H9 (cell line): ENCODE measurements at regions not wholly inside any gene's neighbourhood (a gene's known extent, or its start where the extent isn't known, plus 50 kb on each side); places are given as distances from the start of the nearest gene placed in this dataset.

ENCODE experiments used
- DNase-seq: peaks from one replicate; pipeline ENCODE4 v3.0.0-alpha.2; 2017
- H2AFZ ChIP-seq: one replicate; pipeline ENCODE4 v1.6.1; 2013; ENCODE audit warnings: mild to moderate bottlenecking, low read length, control low read depth, moderate library complexity
- H2AK5ac ChIP-seq: 2 replicates; pipeline ENCODE4 v1.6.1; 2013; ENCODE audit warnings: low read length, control low read depth, mixed read lengths; ENCODE audit not compliant: insufficient read length
- H2BK120ac ChIP-seq: one replicate; pipeline ENCODE4 v1.6.1; 2013; ENCODE audit warnings: low read depth, mild to moderate bottlenecking, low read length, control low read depth, inconsistent platforms; ENCODE audit not compliant: poor library complexity, severe bottlenecking
- H2BK12ac ChIP-seq: 2 replicates; pipeline ENCODE4 v1.6.1; 2013; ENCODE audit warnings: low read length, control low read depth, mixed read lengths, low read depth; ENCODE audit not compliant: insufficient read length
- H2BK15ac ChIP-seq: 2 replicates; pipeline ENCODE4 v1.6.1; 2013; ENCODE audit warnings: low read depth, low read length, control low read depth
- H2BK20ac ChIP-seq: one replicate; pipeline ENCODE4 v1.6.1; 2013; ENCODE audit warnings: low read depth, mild to moderate bottlenecking, low read length, control low read depth, inconsistent platforms; ENCODE audit not compliant: poor library complexity, severe bottlenecking
- H2BK5ac ChIP-seq: 2 replicates; pipeline ENCODE4 v1.6.1; 2013; ENCODE audit warnings: low read length, control low read depth, mixed read lengths; ENCODE audit not compliant: insufficient read length
- H3K14ac ChIP-seq: 2 replicates; pipeline ENCODE4 v1.6.1; 2013; ENCODE audit warnings: low read length, control low read depth; ENCODE audit not compliant: insufficient read depth
- H3K18ac ChIP-seq: 2 replicates; pipeline ENCODE4 v1.6.1; 2013; ENCODE audit warnings: low read depth, mild to moderate bottlenecking, mixed read lengths, low read length, control low read depth; ENCODE audit not compliant: insufficient read length
- H3K23ac ChIP-seq: 2 replicates; pipeline ENCODE4 v1.6.1; 2013; ENCODE audit warnings: low read length, control low read depth, mixed read lengths, low read depth; ENCODE audit not compliant: insufficient read length
- H3K23me2 ChIP-seq: 2 replicates; pipeline ENCODE4 v1.6.1; 2013; ENCODE audit warnings: low read depth, mild to moderate bottlenecking, mixed read lengths, low read length, control low read depth; ENCODE audit not compliant: insufficient read length, poor library complexity, severe bottlenecking
- H3K27ac ChIP-seq: 2 replicates; pipeline ENCODE4 v1.5.1; 2013; ENCODE audit warnings: low read length, control low read depth, mixed read lengths, low read depth; ENCODE audit not compliant: insufficient read length
- H3K27me3 ChIP-seq: 2 replicates; pipeline ENCODE4 v1.6.1; 2013; ENCODE audit warnings: low read length, control low read depth, inconsistent platforms; ENCODE audit not compliant: insufficient read depth
- H3K4ac ChIP-seq: 2 replicates; pipeline ENCODE4 v1.6.1; 2013; ENCODE audit warnings: low read depth, mild to moderate bottlenecking, control low read depth, inconsistent platforms, low read length, moderate library complexity
- H3K4me1 ChIP-seq: 2 replicates; pipeline ENCODE4 v1.6.1; 2013; ENCODE audit warnings: low read length, control low read depth, inconsistent platforms; ENCODE audit not compliant: insufficient read depth
- H3K4me2 ChIP-seq: 2 replicates; pipeline ENCODE4 v1.6.1; 2013; ENCODE audit warnings: low read length, control low read depth, mixed read lengths; ENCODE audit not compliant: insufficient read length, insufficient read depth
- H3K56ac ChIP-seq: 2 replicates; pipeline ENCODE4 v1.6.1; 2013; ENCODE audit warnings: low read depth, mild to moderate bottlenecking, mixed read lengths, low read length, control low read depth; ENCODE audit not compliant: insufficient read length
- H3K79me1 ChIP-seq: 2 replicates; pipeline ENCODE4 v1.6.1; 2013; ENCODE audit warnings: low read depth, mild to moderate bottlenecking, moderate library complexity, low read length, control low read depth, inconsistent platforms; ENCODE audit not compliant: insufficient read depth, poor library complexity, severe bottlenecking
- H3K79me2 ChIP-seq: 2 replicates; pipeline ENCODE4 v1.6.1; 2013; ENCODE audit warnings: low read length, control low read depth, inconsistent platforms; ENCODE audit not compliant: insufficient read depth
- H3K9ac ChIP-seq: 2 replicates; pipeline ENCODE4 v1.6.1; 2013; ENCODE audit warnings: low read length, control low read depth, mixed read lengths; ENCODE audit not compliant: insufficient read length; ENCODE audit errors: extremely low read depth
- H3K9me3 ChIP-seq: one replicate; pipeline ENCODE4 v1.6.1; 2013; ENCODE audit warnings: low read depth, low read length, inconsistent platforms; ENCODE audit not compliant: control insufficient read depth
- H3T11ph ChIP-seq: one replicate; pipeline ENCODE4 v1.6.1; 2013; ENCODE audit warnings: mild to moderate bottlenecking, low read length, control low read depth, inconsistent platforms
- H4K20me1 ChIP-seq: one replicate; pipeline ENCODE4 v1.6.1; 2013; ENCODE audit not compliant: control insufficient read depth, insufficient read length, insufficient read depth
- H4K5ac ChIP-seq: 2 replicates; pipeline ENCODE4 v1.6.1; 2013; ENCODE audit warnings: low read depth, mild to moderate bottlenecking, mixed read lengths, low read length, control low read depth; ENCODE audit not compliant: insufficient read length
- H4K8ac ChIP-seq: replicated peaks from 2 replicates; pipeline ENCODE4 v1.6.1; 2013; ENCODE audit warnings: low read length, control low read depth, mixed read lengths, low read depth; ENCODE audit not compliant: insufficient read length
- H4K91ac ChIP-seq: 2 replicates; pipeline ENCODE4 v1.6.1; 2013; ENCODE audit warnings: low read depth, mild to moderate bottlenecking, moderate library complexity, mixed read lengths, low read length, control low read depth; ENCODE audit not compliant: insufficient read length
- H3K27ac Mint-ChIP-seq, 3 experiments: 2 replicates in 2 of 3; 3 replicates in 1 of 3; pipeline ENCODE4 v1.8.0; 2020 to 2021; ENCODE audit warnings: mixed read lengths in 3 of 3, mild to moderate bottlenecking in 1 of 3, moderate library complexity in 1 of 3
- H3K27me3 Mint-ChIP-seq: 2 replicates; pipeline ENCODE4 v1.8.0; 2021; ENCODE audit warnings: low read depth, mild to moderate bottlenecking, moderate library complexity, mixed read lengths
- H3K36me3 Mint-ChIP-seq, 3 experiments: 2 replicates in 2 of 3; 3 replicates in 1 of 3; pipeline ENCODE4 v1.8.0; 2020 to 2021; ENCODE audit warnings: low read depth in 3 of 3, mixed read lengths in 3 of 3; ENCODE audit not compliant: insufficient read depth in 1 of 3
- H3K4me1 Mint-ChIP-seq, 2 experiments: 2 replicates each; pipeline ENCODE4 v1.8.0; 2020; ENCODE audit warnings: mixed read lengths in 2 of 2
- H3K4me3 Mint-ChIP-seq, 2 experiments: 2 replicates in 1 of 2; 3 replicates in 1 of 2; pipeline ENCODE4 v1.8.0; 2020 to 2021; ENCODE audit warnings: mild to moderate bottlenecking in 2 of 2, mixed read lengths in 2 of 2, moderate library complexity in 1 of 2
- H3K9me3 Mint-ChIP-seq, 2 experiments: 2 replicates in 1 of 2; 3 replicates in 1 of 2; pipeline ENCODE4 v1.8.0; 2020; ENCODE audit warnings: mild to moderate bottlenecking in 2 of 2, mixed read lengths in 2 of 2, moderate library complexity in 1 of 2
- CTCF ChIP-seq: fragments of 200-600 bp; sonication (generic); conservative IDR thresholded peaks from 3 replicates; pipeline ENCODE4 v1.8.0; 2021; ENCODE audit warnings: antibody characterized with exemption, mild to moderate bottlenecking
- WGBS: extraction: QIAGEN DNeasy Blood & Tissue Kit; methylation state at CpG from one replicate; pipeline ENCODE4 v1.1.7; 2013; ENCODE audit warnings: missing lambda C conversion rate, low lambda C conversion rate, mixed read lengths; ENCODE audit not compliant: insufficient read length; ENCODE audit errors: extremely low coverage; 5-methylcytosine and 5-hydroxymethylcytosine counted together

- Histone ChIP-seq H3K18ac (no peak overlapping the region), H4K91ac (no peak overlapping the region), H3K4ac (no peak overlapping the region), H2BK5ac (no peak overlapping the region), H3K79me1 (no peaks in the 10 kb centered on the region), H2AK5ac (no peak overlapping the region), H3K4me2 (no peak overlapping the region), H3K23me2 (no peaks in the 10 kb centered on the region), H4K5ac (no peak overlapping the region), H2BK20ac (no peak overlapping the region), H3K56ac (no peak overlapping the region), H3K4me1 (no peaks in the 10 kb centered on the region; the same call in 1 of the 2 replicates), H4K20me1 (no peaks in the 10 kb centered on the region), H3K14ac (no peak overlapping the region), H2BK12ac (no peak overlapping the region), H2BK120ac (no peak overlapping the region), H4K8ac (no peak overlapping the region), H3K79me2 (no peaks in the 10 kb centered on the region), H3K27ac (no peak overlapping the region), H3T11ph (no peak overlapping the region), H3K23ac (no peak overlapping the region), H3K27me3 (no peaks in the 10 kb centered on the region), H2AFZ (no peak overlapping the region), H3K9me3 (no peaks in the 10 kb centered on the region), H3K9ac (no peak overlapping the region), H2BK15ac (no peak overlapping the region)
- H3K9me3 Mint-ChIP-seq, result no peaks in the 10 kb centered on the region
- TF ChIP-seq CTCF, result no peak
- peaks cover 9 to 13% of the 10 kb centered on the region in 2 experiments for H3K4me1 Mint-ChIP-seq
- H3K27me3 Mint-ChIP-seq, result peaks cover 25% of the 10 kb centered on the region
- peak overlapping the region in 1 of 3 experiments; percentile 36; a peak in 1 of 7 replicates for H3K27ac Mint-ChIP-seq
- DNase-seq, result no peak
- H3K36me3 Mint-ChIP-seq, result no peaks in the 10 kb centered on the region
- no peak overlapping the region for H3K4me3 Mint-ChIP-seq
- WGBS, result no CpG with 5 or more reads among the region's 6 CpGs
These were observed 150.8 kb downstream of the RBMX2 start for GRCh38 chrX:130552444-130553073.
